ENCODE measurements at regions not wholly inside any gene's neighbourhood (a gene's known extent, or its start where the extent isn't known, plus 50 kb on each side); places are given as distances from the start of the nearest gene placed in this dataset.

- DNase-seq (ENCODE audit: low spot score) (no peak), FAIRE-seq (no peak), ATAC-seq (no peak)
- Histone ChIP-seq H3K36me3 (replicated peaks in 1 of 2; ENCODE audit: control insufficient read depth in 1 of 2, insufficient read depth in 2 of 2, low read length in 2 of 2) (peaks cover 4 to 40% of the 10 kb centered on the region in 2 experiments; a peak in 4 of 5 replicates), H3K27me3 (ENCODE audit: control insufficient read depth in 1 of 2, insufficient read depth in 2 of 2, low read length in 2 of 2) (no peaks in the 10 kb centered on the region), H3K9ac (ENCODE audit: insufficient read depth, low read depth, low read length) (no peak overlapping the region), H3K27ac (ENCODE audit: extremely low read length, insufficient read depth, low read length) (no peak overlapping the region), H3K4me3 (replicated peaks in 1 of 3; ENCODE audit: insufficient read depth in 1 of 3, low read depth in 2 of 3, low read length in 3 of 3) (no peak overlapping the region), H3K4me1 (ENCODE audit: insufficient read depth, low read length) (peaks cover 11% of the 10 kb centered on the region), H3K4me2 (ENCODE audit: low read depth, low read length) (no peak overlapping the region), H2AFZ (ENCODE audit: low read length) (no peak overlapping the region), H3K79me2 (ENCODE audit: insufficient read depth, low read length) (no peaks in the 10 kb centered on the region), H3K9me3 (ENCODE audit: low read length) (no peaks in the 10 kb centered on the region), H4K20me1 (ENCODE audit: insufficient read depth, low read length) (peaks cover 5% of the 10 kb centered on the region; the same call in 1 of the 2 replicates)
- in situ Hi-C loops (cut with HindIII; ENCODE audit: extremely low pct_ligation_motif_present, low pct_unique_long_range_greater_than_20kb) = no loop called here
- 99% methylated on average over 10 of the region's 10 CpGs for WGBS (ENCODE audit: low lambda C conversion rate)
- TF ChIP-seq ZNF776 (CRISPR knock-in tag; IDR thresholded peaks at IDR 0.05) (no peak), CEBPZ (IDR thresholded peaks at IDR 0.05; ENCODE audit: low read length) (no peak), PPARG (CRISPR knock-in tag; conservative IDR thresholded peaks at IDR 0.05) (no peak), SRSF9 (IDR thresholded peaks at IDR 0.05; ENCODE audit: borderline replicate concordance, insufficient read depth, low read depth, low read length, poor library complexity, severe bottlenecking) (no peak), SATB2 (CRISPR knock-in tag; IDR thresholded peaks at IDR 0.05) (no peak), ASH2L (IDR thresholded peaks at IDR 0.05; ENCODE audit: insufficient read length, low read depth, low read length) (no peak), ZNF703 (CRISPR knock-in tag; IDR thresholded peaks at IDR 0.05; ENCODE audit: borderline replicate concordance) (no peak), ZNF839 (CRISPR knock-in tag; IDR thresholded peaks at IDR 0.05; ENCODE audit: borderline replicate concordance) (no peak), REPIN1 (CRISPR knock-in tag; IDR thresholded peaks at IDR 0.05; ENCODE audit: borderline replicate concordance, low read depth) (no peak), NR2F1 (CRISPR knock-in tag; IDR thresholded peaks at IDR 0.05) (no peak), ZNF746 (CRISPR knock-in tag; IDR thresholded peaks at IDR 0.05) (no peak), PRDM10 (CRISPR knock-in tag; IDR thresholded peaks at IDR 0.05; ENCODE audit: low read depth) (no peak), KDM4B (CRISPR knock-in tag; IDR thresholded peaks at IDR 0.05) (no peak), ZNF549 (CRISPR knock-in tag; IDR thresholded peaks at IDR 0.05) (no peak), AGO2 (optimal IDR thresholded peaks at IDR 0.05; ENCODE audit: low read depth, low read length) (no peak), ZNF788 (CRISPR knock-in tag; IDR thresholded peaks at IDR 0.05; ENCODE audit: borderline replicate concordance) (no peak), PAWR (CRISPR knock-in tag; IDR thresholded peaks at IDR 0.05; ENCODE audit: borderline replicate concordance) (no peak)
- intact Hi-C loops (cut with micrococcal nuclease; ENCODE audit: unreplicated experiment) = loop anchor here (2.0 kb wide), 1 partner anchor 30 kb away; no protein-coding TSS in a partner anchor
- ChIA-PET CTCF (ENCODE audit: low intra/inter-chr PET ratio, low total read pairs) (no interaction called here), POLR2A (no interaction called here)
- BruUV-seq (replicated peaks) = no TSS peak
Observed at GRCh38 chr22:48734359-48734758, 1093.3 kb downstream of the BRD1 start.

Data from HepG2 (cell line).